ENCODE measurements at regions not wholly inside any gene's neighbourhood (a gene's known extent, or its start where the extent isn't known, plus 50 kb on each side); places are given as distances from the start of the nearest gene placed in this dataset.

DNA sequence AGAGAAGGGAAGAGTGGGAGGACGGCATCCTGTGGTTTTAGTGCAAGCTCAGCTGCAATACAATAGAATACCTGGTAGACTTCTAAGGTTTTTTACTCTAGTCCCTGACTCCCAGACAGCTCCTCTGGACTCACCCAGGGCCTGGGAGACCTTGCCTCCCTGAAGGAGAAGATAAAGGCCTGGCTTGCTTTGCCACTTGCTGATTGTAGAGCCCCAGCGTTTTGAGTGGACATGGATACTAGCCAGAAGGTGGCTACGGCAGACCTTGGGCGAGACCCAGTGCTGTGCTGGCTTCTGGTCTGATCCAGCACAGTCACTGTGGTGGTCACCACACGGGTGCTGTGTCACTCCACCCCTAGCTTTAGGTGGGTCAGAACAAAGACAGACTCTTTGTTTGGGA, 72.2 kb upstream of the TTC14 start:
- DNase-seq (ENCODE audit: extremely low read depth in 1 of 4, low spot score in 3 of 4) = no peak
- Histone ChIP-seq H3K36me3 (ENCODE audit: control insufficient read depth, insufficient read depth, low read length) (no peaks in the 10 kb centered on the region), H3K4me2 (ENCODE audit: insufficient read depth, low read length) (no peak overlapping the region), H3K79me2 (ENCODE audit: control insufficient read depth, insufficient read depth, low read length) (no peaks in the 10 kb centered on the region), H3K4me1 (replicated peaks in 1 of 2; ENCODE audit: control insufficient read depth in 2 of 2, insufficient read depth in 2 of 2, low read length in 2 of 2) (no peaks in the 10 kb centered on the region), H2AFZ (ENCODE audit: low read depth, low read length) (no peak overlapping the region), H3K4me3 (no peak overlapping the region), H3K27ac (ENCODE audit: extremely low read depth, low read depth, low read length) (no peak overlapping the region), H3K9me1 (ENCODE audit: control insufficient read depth, insufficient read depth, low read length) (no peaks in the 10 kb centered on the region), H3K27me3 (ENCODE audit: control insufficient read depth in 2 of 2, insufficient read depth in 2 of 2, low read length in 2 of 2) (no peaks in the 10 kb centered on the region), H3K9ac (ENCODE audit: insufficient read depth in 1 of 2, low read depth in 2 of 2, low read length in 2 of 2) (no peak overlapping the region), H3K9me3 (replicated peaks; ENCODE audit: control insufficient read depth, insufficient read depth, low read depth, low read length) (no peaks in the 10 kb centered on the region), H4K20me1 (replicated peaks; ENCODE audit: control insufficient read depth, insufficient read depth, low read length) (no peaks in the 10 kb centered on the region)
- in situ Hi-C loops (cut with MboI) = no loop called here
- WGBS (ENCODE audit: insufficient coverage, low coverage, missing lambda C conversion rate) = 2% methylated on average over 5 of the region's 5 CpGs
- no peak for FAIRE-seq
- ATAC-seq = no peak
- no TSS peak for BruUV-seq (replicated peaks)
- TF ChIP-seq MAFK (IDR thresholded peaks at IDR 0.05; ENCODE audit: low read length) (no peak), FOXK1 (CRISPR knock-in tag; IDR thresholded peaks at IDR 0.05; ENCODE audit: borderline replicate concordance) (no peak), POLR3G (IDR thresholded peaks at IDR 0.05; ENCODE audit: extremely low read depth, insufficient read length, insufficient replicate concordance) (no peak), RFX5 (IDR thresholded peaks at IDR 0.05; ENCODE audit: low read depth, low read length) (no peak), NCOA6 (IDR thresholded peaks at IDR 0.05) (no peak), SMARCC2 (IDR thresholded peaks at IDR 0.05; ENCODE audit: low read depth) (no peak), GTF2E2 (tag; IDR thresholded peaks at IDR 0.05) (no peak)
- intact Hi-C loops (cut with micrococcal nuclease) = no loop called here
- POLR2A ChIA-PET = no interaction called here
- CTCF ChIA-PET (ENCODE audit: low intra/inter-chr PET ratio) = no interaction called here

- H3K79me2 ChIP-seq (ENCODE audit: control insufficient read depth, insufficient read depth, low read length) = no peaks in the 10 kb centered on the region
- intact Hi-C loops (cut with micrococcal nuclease) (no loop called here), in situ Hi-C loops (cut with MboI) (no loop called here)
- no peak for FAIRE-seq
- ChIA-PET CTCF (ENCODE audit: low intra/inter-chr PET ratio) (no interaction called here), POLR2A (no interaction called here)
- no peak overlapping the region for H2AFZ ChIP-seq (ENCODE audit: low read depth, low read length)
- BruUV-seq (replicated peaks) = no TSS peak
- H3K4me3 ChIP-seq = no peak overlapping the region
- ATAC-seq = no peak
- no peak overlapping the region for H3K9ac ChIP-seq (ENCODE audit: insufficient read depth in 1 of 2, low read depth in 2 of 2, low read length in 2 of 2)
- no peak for DNase-seq (ENCODE audit: extremely low read depth in 1 of 4, low spot score in 3 of 4)
- no peaks in the 10 kb centered on the region for H3K4me1 ChIP-seq (replicated peaks in 1 of 2; ENCODE audit: control insufficient read depth in 2 of 2, insufficient read depth in 2 of 2, low read length in 2 of 2)
- H3K9me3 ChIP-seq (replicated peaks; ENCODE audit: control insufficient read depth, insufficient read depth, low read depth, low read length) = no peaks in the 10 kb centered on the region
- no peak overlapping the region for H3K4me2 ChIP-seq (ENCODE audit: insufficient read depth, low read length)
- no peaks in the 10 kb centered on the region for H3K36me3 ChIP-seq (ENCODE audit: control insufficient read depth, insufficient read depth, low read length)
- no peaks in the 10 kb centered on the region for H3K27me3 ChIP-seq (ENCODE audit: control insufficient read depth in 2 of 2, insufficient read depth in 2 of 2, low read length in 2 of 2)
- no peaks in the 10 kb centered on the region for H4K20me1 ChIP-seq (replicated peaks; ENCODE audit: control insufficient read depth, insufficient read depth, low read length)
- no peak overlapping the region for H3K27ac ChIP-seq (ENCODE audit: extremely low read depth, low read depth, low read length)
- no peaks in the 10 kb centered on the region for H3K9me1 ChIP-seq (ENCODE audit: control insufficient read depth, insufficient read depth, low read length)
- TF ChIP-seq MEF2D (tag; conservative IDR thresholded peaks at IDR 0.05; ENCODE audit: low read depth) = no peak
- TF ChIP-seq GATAD2B (IDR thresholded peaks at IDR 0.05; ENCODE audit: borderline replicate concordance) = no peak
- no peak for TF ChIP-seq TEAD4 (IDR thresholded peaks at IDR 0.05; ENCODE audit: low read length)
- TF ChIP-seq TEAD4 (CRISPR knock-in tag; IDR thresholded peaks at IDR 0.05; ENCODE audit: borderline replicate concordance) = no peak
- TF ChIP-seq, protein P1, sequence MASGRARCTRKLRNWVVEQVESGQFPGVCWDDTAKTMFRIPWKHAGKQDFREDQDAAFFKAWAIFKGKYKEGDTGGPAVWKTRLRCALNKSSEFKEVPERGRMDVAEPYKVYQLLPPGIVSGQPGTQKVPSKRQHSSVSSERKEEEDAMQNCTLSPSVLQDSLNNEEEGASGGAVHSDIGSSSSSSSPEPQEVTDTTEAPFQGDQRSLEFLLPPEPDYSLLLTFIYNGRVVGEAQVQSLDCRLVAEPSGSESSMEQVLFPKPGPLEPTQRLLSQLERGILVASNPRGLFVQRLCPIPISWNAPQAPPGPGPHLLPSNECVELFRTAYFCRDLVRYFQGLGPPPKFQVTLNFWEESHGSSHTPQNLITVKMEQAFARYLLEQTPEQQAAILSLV (tag; IDR thresholded peaks at IDR 0.05) = no peak
- no peak for TF ChIP-seq SAFB2 (IDR thresholded peaks at IDR 0.05; ENCODE audit: borderline replicate concordance, low read depth, low read length, severe bottlenecking)
- TF ChIP-seq ZBTB1 (CRISPR knock-in tag; IDR thresholded peaks at IDR 0.05; ENCODE audit: borderline replicate concordance, low read depth) = no peak
- TF ChIP-seq MEF2A (IDR thresholded peaks at IDR 0.05; ENCODE audit: control insufficient read depth, low read depth, low read length) = no peak
- no peak for TF ChIP-seq CREM (IDR thresholded peaks at IDR 0.05; ENCODE audit: low read depth)
- no peak for TF ChIP-seq JUNB (CRISPR knock-in tag; conservative IDR thresholded peaks at IDR 0.05)
- TF ChIP-seq ZNF57 (CRISPR knock-in tag; IDR thresholded peaks at IDR 0.05) = no peak
- no peak for TF ChIP-seq TAF1 (IDR thresholded peaks at IDR 0.05; ENCODE audit: control insufficient read depth, extremely low read depth, insufficient read depth, low read length, severe bottlenecking)
- no peak for TF ChIP-seq CGGBP1 (CRISPR knock-in tag; IDR thresholded peaks at IDR 0.05)
Observed at GRCh38 chr3:180530276-180530675, 71.7 kb upstream of the TTC14 start.
